SKM-1 (cell line): ENCODE measurements at regions not wholly inside any gene's neighbourhood (a gene's known extent, or its start where the extent isn't known, plus 50 kb on each side); places are given as distances from the start of the nearest gene placed in this dataset.
"Not testable (repeated sequence)": the region's sequence is repeated elsewhere in the genome, so short reads cannot be mapped to it uniquely, and the experiment has no call there.

Experiments used
- DNase-seq: peaks from one replicate; lab custom pipeline; 2025; ENCODE audit not compliant: unreplicated experiment; lab: John Stamatoyannopoulos, UW

DNA sequence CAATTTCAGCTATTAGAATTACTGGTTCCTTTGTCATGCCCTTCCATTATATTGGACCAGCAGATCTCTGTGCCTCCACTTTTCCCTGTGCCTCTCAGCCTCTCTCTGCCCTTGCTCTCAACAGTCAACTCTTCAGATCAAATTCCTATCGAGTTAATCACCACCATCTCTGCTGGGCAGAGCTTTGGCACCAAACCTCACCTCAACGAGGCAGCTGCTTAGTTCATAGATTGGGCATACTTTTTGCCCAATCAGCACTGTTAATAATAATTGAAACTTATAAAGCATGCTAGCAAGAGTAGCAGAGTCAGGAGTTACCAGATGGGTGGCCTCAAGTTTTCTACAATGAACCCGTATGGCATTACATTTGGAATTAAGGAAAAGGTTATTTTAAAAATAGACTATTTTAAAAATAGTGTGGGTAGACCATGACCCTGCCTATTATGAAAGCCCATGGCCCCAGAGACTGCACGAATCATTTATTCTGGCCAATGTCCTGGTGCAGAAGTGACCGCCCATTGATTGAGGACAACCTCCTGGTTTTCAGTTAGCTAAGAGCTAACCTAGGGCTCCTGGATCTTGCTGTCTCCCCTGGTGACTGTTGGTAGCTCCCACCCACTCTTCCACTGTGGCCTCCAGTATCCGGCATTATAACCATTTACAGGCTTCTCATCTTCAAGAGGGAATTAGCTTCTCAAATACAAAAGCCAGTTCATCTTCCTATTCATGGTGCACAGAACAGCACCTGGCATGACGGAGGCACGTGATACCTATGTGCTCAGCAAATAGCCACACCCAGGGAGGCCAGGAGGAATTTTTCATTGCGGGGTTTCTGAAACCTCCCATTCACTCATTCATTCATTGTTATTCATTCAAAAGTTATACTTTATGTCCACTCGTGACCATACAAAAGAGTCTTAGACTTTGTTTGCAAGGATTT lies 265.4 kb downstream of the INHBA start:
- DNase-seq = no peak

GRCh38 chr7:41436139-41436538 lies 266.8 kb downstream of the INHBA start:
- DNase-seq = no peak

DNA sequence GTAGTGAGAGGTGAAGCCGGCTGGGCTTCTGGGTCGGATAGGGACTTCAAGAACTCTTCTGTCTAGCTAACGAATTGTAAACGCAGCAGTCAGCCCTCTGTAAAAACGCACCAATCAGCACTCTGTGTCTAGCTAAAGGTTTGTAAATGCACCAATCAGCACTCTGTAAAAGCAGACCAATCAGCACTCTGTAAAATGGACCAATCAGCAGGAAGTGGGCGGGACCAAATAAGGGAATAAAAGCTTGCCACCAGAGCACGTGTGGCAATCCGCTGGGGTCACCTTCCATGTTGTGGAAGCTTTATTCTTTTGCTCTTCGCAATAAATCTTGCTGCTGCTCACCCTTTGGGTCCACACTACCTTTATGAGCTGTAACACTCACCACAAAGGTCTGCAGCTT lies 267.9 kb downstream of the INHBA start:
- not testable (repeated sequence) for DNase-seq

DNA sequence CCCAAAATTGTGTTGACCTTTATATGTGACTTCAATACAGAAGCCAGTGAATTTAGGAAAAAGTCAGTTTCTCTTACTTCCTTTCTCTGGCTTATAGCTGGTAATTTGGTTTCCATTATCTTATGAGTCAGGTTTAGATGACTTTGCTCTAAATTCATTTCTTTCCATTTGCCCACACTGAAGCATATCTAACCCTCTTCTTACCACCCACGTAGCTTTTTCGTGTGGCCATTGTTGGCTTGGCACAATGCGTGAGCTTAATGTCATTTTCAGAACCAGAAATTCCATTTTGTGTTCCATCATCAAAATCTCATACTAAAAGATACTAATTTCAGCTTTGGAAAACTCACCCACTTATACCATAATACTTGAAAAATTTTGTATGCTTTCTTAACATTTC lies 271.2 kb downstream of the INHBA start:
- no peak for DNase-seq

DNA sequence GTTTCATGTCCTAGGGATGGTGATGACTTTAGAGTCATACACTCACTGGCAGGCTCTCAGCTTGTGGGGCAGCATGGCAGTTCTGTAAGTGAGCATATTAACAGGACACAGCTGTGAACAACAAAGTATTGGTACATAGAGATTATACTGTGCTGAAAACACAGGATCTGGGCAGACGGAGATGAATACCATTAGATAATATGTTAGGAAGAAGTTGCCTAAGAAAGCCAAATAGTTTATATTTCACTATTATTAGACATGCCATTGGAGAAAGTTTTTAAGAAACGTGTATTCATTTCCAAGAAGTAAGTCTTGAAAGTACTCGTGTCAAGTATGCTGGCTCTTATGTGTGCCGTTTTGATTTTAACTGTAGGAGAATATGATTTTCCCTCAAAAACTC lies 274.5 kb downstream of the INHBA start:
- no peak for DNase-seq

- no peak for DNase-seq
Measured at GRCh38 chr7:41425926-41426325, 277.0 kb downstream of the INHBA start.

GRCh38 chr7:41421056-41421455 lies 281.8 kb downstream of the INHBA start:
- no peak for DNase-seq

GRCh38 chr7:41420421-41420820 lies 282.5 kb downstream of the INHBA start:
- DNase-seq = no peak

DNA sequence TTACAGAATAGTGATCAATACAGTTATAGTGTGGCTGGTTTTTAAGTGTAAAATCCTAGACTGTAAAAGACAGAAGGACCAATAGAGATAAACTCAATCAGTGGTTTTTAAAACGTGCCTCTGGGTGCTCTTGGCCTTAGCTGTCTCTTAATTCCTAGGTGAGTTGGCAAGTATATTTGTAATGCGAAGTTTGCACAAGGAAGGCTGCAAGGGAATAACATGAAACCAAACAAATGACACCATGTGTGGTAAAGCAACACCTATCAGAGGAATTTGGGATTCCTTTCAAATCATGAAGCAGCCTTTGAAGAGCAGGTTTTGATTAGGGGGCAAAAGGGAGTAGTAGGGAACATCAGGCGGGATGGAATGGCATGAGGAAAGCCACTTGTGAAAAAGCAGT lies 284.6 kb downstream of the INHBA start:
- no peak for DNase-seq

GRCh38 chr7:41416208-41416595 lies 286.7 kb downstream of the INHBA start:
- no peak for DNase-seq

DNA sequence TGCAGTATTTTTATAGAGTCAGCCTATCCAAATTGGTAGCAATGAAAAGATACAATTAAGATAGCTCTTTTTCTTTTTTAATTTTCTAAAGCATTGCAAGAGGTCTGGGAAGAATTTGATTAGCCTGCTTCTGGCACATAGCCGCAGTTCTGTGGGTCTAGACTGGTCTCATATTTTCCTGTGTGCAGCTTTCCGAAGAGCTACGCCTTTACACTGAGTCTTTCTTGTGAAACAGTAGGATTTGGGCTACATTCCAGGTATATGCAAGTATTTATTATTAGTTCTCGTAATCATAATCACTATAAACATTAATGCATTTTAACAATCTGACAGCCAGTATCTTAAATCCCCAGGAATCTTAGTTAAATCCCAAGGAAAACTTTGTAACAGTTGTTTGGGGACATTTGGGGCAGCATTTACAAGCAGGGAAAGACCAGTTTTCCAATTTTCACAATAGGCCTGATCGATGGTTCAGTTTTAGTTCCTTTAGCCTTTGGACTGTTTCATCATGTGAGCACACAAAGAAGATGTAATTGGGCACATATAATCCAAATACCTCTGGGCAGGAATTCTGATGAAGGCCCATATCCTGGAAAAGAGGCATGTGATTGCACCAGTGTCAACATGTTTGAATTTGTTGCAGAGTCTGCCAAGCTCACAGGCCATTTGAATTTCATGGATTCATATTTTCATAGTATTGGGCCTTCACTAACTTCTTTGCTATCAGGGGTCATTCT lies 287.3 kb downstream of the INHBA start:
- no peak for DNase-seq

DNA sequence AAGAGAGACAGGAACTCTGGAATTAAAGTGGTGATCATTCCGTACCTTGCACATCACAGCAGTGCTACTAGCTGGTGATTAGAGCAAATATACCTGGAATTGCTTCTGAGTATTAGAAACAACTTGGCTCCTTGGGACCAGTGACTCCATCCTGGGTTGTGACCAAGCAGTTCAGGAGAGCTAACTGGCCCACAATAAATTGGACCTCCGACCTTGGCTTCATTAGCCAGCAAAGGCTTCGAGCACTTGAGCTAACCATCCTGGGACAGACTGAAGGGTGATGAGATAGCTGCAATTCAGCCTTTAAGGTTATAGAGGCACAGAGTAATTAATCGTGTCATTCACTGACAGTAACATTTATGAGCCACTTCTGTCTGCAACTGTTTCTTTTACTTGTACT lies 287.8 kb downstream of the INHBA start:
- no peak for DNase-seq

- DNase-seq = no peak
Measured at GRCh38 chr7:41404375-41405074, 298.4 kb downstream of the INHBA start.

GRCh38 chr7:41403291-41403690 lies 299.6 kb downstream of the INHBA start:
- DNase-seq = no peak

DNA sequence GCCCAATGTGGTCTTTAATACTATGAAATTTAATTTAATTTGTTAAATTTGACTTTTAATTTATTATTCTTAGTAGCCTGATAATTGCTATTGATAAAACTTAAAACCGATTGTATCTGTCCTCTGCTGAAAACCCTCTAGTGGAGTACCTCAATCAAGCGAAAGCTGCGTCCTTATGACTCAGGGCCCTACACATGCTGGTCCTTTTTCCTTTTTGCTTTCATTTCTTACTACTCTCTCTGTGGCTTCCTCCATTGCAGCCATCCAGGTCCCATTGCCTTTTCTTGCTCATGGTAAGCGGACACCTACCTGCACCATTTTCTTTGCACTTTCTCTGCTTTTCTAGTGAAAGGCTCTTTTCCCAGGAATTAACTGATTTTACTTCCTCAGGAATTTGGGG lies 301.1 kb downstream of the INHBA start:
- DNase-seq = no peak

- no peak for DNase-seq
Measured at GRCh38 chr7:41399171-41399570, 303.7 kb downstream of the INHBA start.

DNA sequence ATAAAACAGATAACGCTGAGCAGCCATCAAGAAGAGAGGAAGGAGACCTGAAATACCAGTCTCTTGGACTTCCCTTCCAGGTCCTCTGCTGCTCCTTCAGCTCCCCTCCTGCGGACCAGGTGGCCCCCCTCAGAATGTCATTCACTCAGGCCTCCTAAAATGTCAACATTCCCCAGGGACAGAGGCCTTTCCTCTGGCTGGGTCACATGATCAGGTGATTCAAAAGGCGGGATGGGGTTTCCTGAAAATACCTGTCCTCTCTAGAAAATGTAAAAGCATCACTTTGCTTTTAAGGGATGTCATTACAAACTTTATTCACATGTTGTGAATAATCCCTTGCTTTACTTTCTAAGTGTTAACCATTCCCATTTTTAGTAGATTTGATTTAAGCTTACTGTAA lies 311.1 kb downstream of the INHBA start:
- no peak for DNase-seq

GRCh38 chr7:41388933-41389332 lies 314.0 kb downstream of the INHBA start:
- DNase-seq = not testable (repeated sequence)

DNA sequence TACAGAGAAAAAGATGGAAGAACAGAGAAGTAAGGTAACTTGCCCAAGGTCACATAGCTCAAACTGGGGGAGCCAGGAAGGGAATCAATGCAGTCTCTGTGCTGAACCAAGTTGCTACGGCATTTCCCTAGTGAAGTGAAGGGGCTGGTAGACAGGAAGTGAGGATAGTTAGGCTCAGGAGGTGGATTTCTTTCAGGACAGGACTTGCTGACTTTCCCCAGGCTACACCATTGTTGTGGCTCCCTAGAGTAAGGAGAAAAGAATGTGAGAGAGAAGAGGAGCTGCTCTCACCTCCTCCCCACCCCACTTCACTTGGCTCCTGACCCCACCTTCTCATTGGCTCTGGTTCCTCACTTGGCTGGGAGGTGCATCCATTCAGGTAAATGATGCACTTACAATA lies 316.9 kb downstream of the INHBA start:
- DNase-seq = no peak

DNA sequence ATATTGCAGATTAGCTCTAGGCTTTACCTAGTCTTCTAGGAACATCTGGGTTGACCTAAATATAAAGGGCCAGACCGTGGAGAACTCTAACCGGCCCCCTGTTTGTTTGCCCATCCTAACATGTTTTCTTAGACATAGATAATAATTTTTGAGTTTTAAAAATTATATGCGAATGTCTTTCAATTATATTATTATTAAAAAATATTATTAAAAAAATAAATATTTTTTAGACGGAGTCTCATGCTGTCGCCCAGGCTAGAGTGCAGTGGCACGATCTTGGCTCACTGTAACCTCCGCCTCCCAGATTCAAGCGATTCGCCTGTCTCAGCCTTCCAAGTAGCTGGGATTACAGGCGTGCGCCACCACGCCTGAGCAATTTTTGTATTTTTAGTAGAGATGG lies 318.5 kb downstream of the INHBA start:
- DNase-seq = no peak

DNA sequence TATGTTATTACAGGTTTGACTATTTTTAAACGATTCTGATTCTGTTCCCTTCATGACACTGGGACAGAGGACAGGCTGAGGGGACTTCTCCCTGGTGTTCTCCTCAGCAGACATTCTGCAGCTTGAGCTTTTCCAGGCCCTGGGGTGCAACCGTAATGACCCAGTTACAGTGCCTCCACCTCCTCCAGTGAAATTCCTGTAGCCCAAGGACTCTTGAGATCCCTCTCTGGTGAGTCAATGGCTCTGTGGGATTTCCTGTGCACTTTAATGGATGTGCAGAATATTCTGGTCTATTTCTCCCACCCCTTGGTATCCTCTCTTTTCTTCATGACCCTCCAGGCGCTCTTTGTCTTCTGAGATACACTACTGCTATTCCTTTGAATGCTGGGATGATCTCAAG lies 319.3 kb downstream of the INHBA start:
- no peak for DNase-seq

DNA sequence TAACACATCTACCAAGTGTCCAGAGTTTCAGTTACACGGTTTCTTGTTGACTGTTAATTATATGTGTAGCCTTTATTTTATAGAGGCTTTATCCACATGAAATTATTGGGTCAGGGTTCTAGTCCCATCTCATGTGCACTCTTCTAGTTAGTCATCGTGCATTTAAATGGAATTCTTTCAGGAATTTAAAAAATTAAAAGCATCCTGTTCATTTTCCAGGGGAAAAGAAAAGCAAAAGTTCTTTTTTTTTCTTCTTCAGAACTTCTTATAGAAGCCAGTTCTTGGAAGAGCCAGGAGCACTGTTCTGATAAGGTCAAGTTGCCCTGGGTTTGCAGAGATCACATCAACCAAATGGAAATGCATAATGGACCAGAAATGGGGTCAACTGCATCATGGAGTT lies 324.7 kb downstream of the INHBA start:
- DNase-seq = no peak
